Natural killer cell (primary cell): ENCODE measurements at regions not wholly inside any gene's neighbourhood (a gene's known extent, or its start where the extent isn't known, plus 50 kb on each side); places are given as distances from the start of the nearest gene placed in this dataset.

Experiments
- ATAC-seq, 3 donors: fragments of 150-1000 bp in 2 of 3; fragments of 200-7000 bp in 1 of 3; cut with Tn5 transposase; 1 replicate in 1 of 3; 2 replicates in 2 of 3; pipeline ENCODE4 v1.10.0; 2021; ENCODE audit warnings: mild to moderate bottlenecking in 2 of 3, moderate library complexity in 2 of 3
- DNase-seq, 2 donors: peaks; one replicate each; pipeline versions ENCODE4 v3.0.0 to v3.0.0-alpha.2; 2013 to 2021; ENCODE audit warnings: mixed read lengths in 1 of 2
- H3K27ac ChIP-seq: one replicate; pipeline ENCODE4 v1.5.1; 2013; ENCODE audit warnings: mild to moderate bottlenecking, low read length
- H3K27me3 ChIP-seq: one replicate; pipeline ENCODE4 v1.6.1; 2013; ENCODE audit warnings: low read length; ENCODE audit not compliant: control insufficient read depth, insufficient read depth
- H3K36me3 ChIP-seq: one replicate; pipeline ENCODE4 v1.6.1; 2013; ENCODE audit warnings: low read length; ENCODE audit not compliant: control insufficient read depth, insufficient read depth
- H3K4me1 ChIP-seq: one replicate; pipeline ENCODE4 v1.6.1; 2013; ENCODE audit warnings: low read length; ENCODE audit not compliant: control insufficient read depth, insufficient read depth
- H3K4me3 ChIP-seq: one replicate; pipeline ENCODE4 v1.5.1; 2013; ENCODE audit warnings: low read length
- H3K9me3 ChIP-seq: one replicate; pipeline ENCODE4 v1.6.1; 2013; ENCODE audit warnings: low read length; ENCODE audit not compliant: control insufficient read depth, insufficient read depth
- H3K27ac Mint-ChIP-seq, 2 donors: one replicate each; pipeline ENCODE4 v1.8.0; 2022; ENCODE audit warnings: mild to moderate bottlenecking in 2 of 2, mixed read lengths in 2 of 2, moderate library complexity in 1 of 2
- H3K27me3 Mint-ChIP-seq, 2 donors: one replicate each; pipeline ENCODE4 v1.8.0; 2022; ENCODE audit warnings: low read depth in 2 of 2, mixed read lengths in 2 of 2
- H3K36me3 Mint-ChIP-seq: one replicate; pipeline ENCODE4 v1.8.0; 2022; ENCODE audit warnings: mixed read lengths
- H3K4me1 Mint-ChIP-seq, 2 donors: one replicate each; pipeline ENCODE4 v1.8.0; 2022; ENCODE audit warnings: mixed read lengths in 2 of 2
- H3K4me3 Mint-ChIP-seq: one replicate; pipeline ENCODE4 v1.8.0; 2022; ENCODE audit warnings: mild to moderate bottlenecking, moderate library complexity, mixed read lengths
- H3K9me3 Mint-ChIP-seq, 2 donors: one replicate each; pipeline ENCODE4 v1.8.0; 2022; ENCODE audit warnings: mixed read lengths in 2 of 2
- CTCF ChIP-seq: fragments of 200-600 bp; IDR thresholded peaks from one replicate; pipeline ENCODE4 v1.8.0; 2022; ENCODE audit warnings: antibody characterized with exemption
- whole genome bisulfite sequencing: methylation state at CpG from one replicate; pipeline ENCODE4 v1.1.7; 2013; ENCODE audit warnings: missing lambda C conversion rate; ENCODE audit not compliant: insufficient coverage; 5-methylcytosine and 5-hydroxymethylcytosine counted together
- intact Hi-C: fragments of 100-400 bp; cut with micrococcal nuclease; formaldehyde crosslinking; loops from one replicate; pipeline ENCODE4 v1.14.2; 2022

GRCh38 chr5:56699538-56699937 is 115.8 kb upstream of the MAP3K1 start:
- 97% methylated on average over 8 of the region's 8 CpGs for WGBS
- Mint-ChIP-seq H3K27me3 (peaks cover 0 to 2% of the 10 kb centered on the region in 2 donors), H3K27ac (no peak overlapping the region), H3K36me3 (no peaks in the 10 kb centered on the region), H3K4me1 (no peaks in the 10 kb centered on the region), H3K4me3 (no peak overlapping the region), H3K9me3 (no peaks in the 10 kb centered on the region)
- intact Hi-C loops: no loop called here
- ATAC-seq: no peak
- Histone ChIP-seq H3K4me3 (no peak overlapping the region), H3K9me3 (no peaks in the 10 kb centered on the region), H3K4me1 (no peaks in the 10 kb centered on the region), H3K27me3 (no peaks in the 10 kb centered on the region), H3K27ac (no peak overlapping the region), H3K36me3 (no peaks in the 10 kb centered on the region)
- TF ChIP-seq CTCF: no peak
- no peak for DNase-seq

- Mint-ChIP-seq H3K4me1 (peaks cover 0 to 7% of the 10 kb centered on the region in 2 donors), H3K27me3 (peaks cover 0 to 2% of the 10 kb centered on the region in 2 donors), H3K9me3 (no peaks in the 10 kb centered on the region), H3K4me3 (no peak overlapping the region), H3K27ac (no peak overlapping the region), H3K36me3 (no peaks in the 10 kb centered on the region)
- no peak for TF ChIP-seq CTCF
- intact Hi-C loops: no loop called here
- Histone ChIP-seq H3K27me3 (no peaks in the 10 kb centered on the region), H3K9me3 (no peaks in the 10 kb centered on the region), H3K4me3 (no peak overlapping the region), H3K36me3 (no peaks in the 10 kb centered on the region), H3K4me1 (no peaks in the 10 kb centered on the region), H3K27ac (no peak overlapping the region)
- WGBS: 70% methylated on average over 2 of the region's 5 CpGs
- DNase-seq (peak in 1 of 2 donors; percentile 31), ATAC-seq (no peak)
These were observed 116.6 kb upstream of the MAP3K1 start for GRCh38 chr5:56698463-56699381.

- Mint-ChIP-seq H3K36me3 (no peaks in the 10 kb centered on the region), H3K27me3 (peaks cover 0 to 2% of the 10 kb centered on the region in 2 donors), H3K4me1 (peaks cover 8 to 12% of the 10 kb centered on the region in 2 donors), H3K9me3 (no peaks in the 10 kb centered on the region), H3K4me3 (no peak overlapping the region), H3K27ac (no peak overlapping the region)
- Histone ChIP-seq H3K4me3 (no peak overlapping the region), H3K27ac (no peak overlapping the region), H3K4me1 (no peaks in the 10 kb centered on the region), H3K27me3 (no peaks in the 10 kb centered on the region), H3K36me3 (no peaks in the 10 kb centered on the region), H3K9me3 (no peaks in the 10 kb centered on the region)
- ATAC-seq (no peak), DNase-seq (peak in 1 of 2 donors; percentile 75)
- 63% methylated on average over 1 of the region's 1 CpG for WGBS
- intact Hi-C loops: no loop called here
- no peak for TF ChIP-seq CTCF
These were observed 118.4 kb upstream of the MAP3K1 start for GRCh38 chr5:56696900-56697299.

- no peaks in the 10 kb centered on the region for H3K36me3 ChIP-seq
- H3K4me3 ChIP-seq: no peak overlapping the region
- no peaks in the 10 kb centered on the region for H3K27me3 Mint-ChIP-seq
- no peaks in the 10 kb centered on the region for H3K36me3 Mint-ChIP-seq
- DNase-seq: no peak
- no peak for TF ChIP-seq CTCF
- H3K27me3 ChIP-seq: no peaks in the 10 kb centered on the region
- H3K9me3 Mint-ChIP-seq: no peaks in the 10 kb centered on the region
- whole genome bisulfite sequencing: 83% methylated on average over 5 of the region's 5 CpGs
- peaks cover 5% of the 10 kb centered on the region for H3K4me1 ChIP-seq
- no peak overlapping the region for H3K27ac ChIP-seq
- no peak for ATAC-seq
- H3K4me3 Mint-ChIP-seq: no peak overlapping the region
- H3K9me3 ChIP-seq: no peaks in the 10 kb centered on the region
- no peak overlapping the region for H3K27ac Mint-ChIP-seq
- intact Hi-C loops: no loop called here
- peaks cover 9 to 15% of the 10 kb centered on the region in 2 donors for H3K4me1 Mint-ChIP-seq
These were observed 122.1 kb upstream of the MAP3K1 start for GRCh38 chr5:56693220-56693579.
